ENCODE measurements at regions not wholly inside any gene's neighbourhood (a gene's known extent, or its start where the extent isn't known, plus 50 kb on each side); places are given as distances from the start of the nearest gene placed in this dataset.

DNA sequence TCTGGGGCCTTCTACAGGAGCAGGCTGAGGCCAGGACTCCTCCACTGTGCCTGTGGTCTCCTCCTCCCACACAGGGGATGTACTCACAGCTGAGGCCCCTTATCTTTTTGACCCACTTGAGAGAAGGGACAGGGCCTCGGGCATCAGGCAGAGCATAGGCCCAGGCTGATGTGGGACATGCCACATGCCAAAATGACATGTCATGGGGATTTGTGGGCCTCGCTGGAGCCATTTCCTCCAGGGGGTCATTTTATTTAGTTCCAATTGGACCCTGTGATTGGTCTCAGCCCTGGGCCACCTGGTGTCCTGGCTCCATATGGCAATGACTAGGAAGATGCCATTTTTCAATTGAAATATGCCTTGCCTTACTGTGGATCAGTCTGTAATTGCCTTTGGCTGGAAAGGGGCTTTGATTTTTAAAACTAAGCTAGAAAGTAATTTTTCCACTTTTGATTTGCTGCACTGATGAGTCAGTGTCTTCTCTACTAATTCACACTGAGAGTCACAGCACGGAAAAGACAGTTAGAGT lies 171.1 kb upstream of the NAV2 start:
- TF ChIP-seq, protein P1, sequence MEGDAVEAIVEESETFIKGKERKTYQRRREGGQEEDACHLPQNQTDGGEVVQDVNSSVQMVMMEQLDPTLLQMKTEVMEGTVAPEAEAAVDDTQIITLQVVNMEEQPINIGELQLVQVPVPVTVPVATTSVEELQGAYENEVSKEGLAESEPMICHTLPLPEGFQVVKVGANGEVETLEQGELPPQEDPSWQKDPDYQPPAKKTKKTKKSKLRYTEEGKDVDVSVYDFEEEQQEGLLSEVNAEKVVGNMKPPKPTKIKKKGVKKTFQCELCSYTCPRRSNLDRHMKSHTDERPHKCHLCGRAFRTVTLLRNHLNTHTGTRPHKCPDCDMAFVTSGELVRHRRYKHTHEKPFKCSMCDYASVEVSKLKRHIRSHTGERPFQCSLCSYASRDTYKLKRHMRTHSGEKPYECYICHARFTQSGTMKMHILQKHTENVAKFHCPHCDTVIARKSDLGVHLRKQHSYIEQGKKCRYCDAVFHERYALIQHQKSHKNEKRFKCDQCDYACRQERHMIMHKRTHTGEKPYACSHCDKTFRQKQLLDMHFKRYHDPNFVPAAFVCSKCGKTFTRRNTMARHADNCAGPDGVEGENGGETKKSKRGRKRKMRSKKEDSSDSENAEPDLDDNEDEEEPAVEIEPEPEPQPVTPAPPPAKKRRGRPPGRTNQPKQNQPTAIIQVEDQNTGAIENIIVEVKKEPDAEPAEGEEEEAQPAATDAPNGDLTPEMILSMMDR (IDR thresholded peaks at IDR 0.05; ENCODE audit: low read depth, low read length) = no peak
- TF ChIP-seq POLR2A (IDR thresholded peaks at IDR 0.05; ENCODE audit: extremely low read depth, insufficient read length) (no peak), MYC (IDR thresholded peaks at IDR 0.05; ENCODE audit: low read depth, low read length) (no peak)
- TF ChIP-seq, protein P2, sequence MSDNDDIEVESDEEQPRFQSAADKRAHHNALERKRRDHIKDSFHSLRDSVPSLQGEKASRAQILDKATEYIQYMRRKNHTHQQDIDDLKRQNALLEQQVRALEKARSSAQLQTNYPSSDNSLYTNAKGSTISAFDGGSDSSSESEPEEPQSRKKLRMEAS (IDR thresholded peaks at IDR 0.05; ENCODE audit: low read depth, low read length) = no peak

Measured in NB4 (cell line).